ENCODE measurements at regions not wholly inside any gene's neighbourhood (a gene's known extent, or its start where the extent isn't known, plus 50 kb on each side); places are given as distances from the start of the nearest gene placed in this dataset.
"Not testable (repeated sequence)": the region's sequence is repeated elsewhere in the genome, so short reads cannot be mapped to it uniquely, and the experiment has no call there.

DNA sequence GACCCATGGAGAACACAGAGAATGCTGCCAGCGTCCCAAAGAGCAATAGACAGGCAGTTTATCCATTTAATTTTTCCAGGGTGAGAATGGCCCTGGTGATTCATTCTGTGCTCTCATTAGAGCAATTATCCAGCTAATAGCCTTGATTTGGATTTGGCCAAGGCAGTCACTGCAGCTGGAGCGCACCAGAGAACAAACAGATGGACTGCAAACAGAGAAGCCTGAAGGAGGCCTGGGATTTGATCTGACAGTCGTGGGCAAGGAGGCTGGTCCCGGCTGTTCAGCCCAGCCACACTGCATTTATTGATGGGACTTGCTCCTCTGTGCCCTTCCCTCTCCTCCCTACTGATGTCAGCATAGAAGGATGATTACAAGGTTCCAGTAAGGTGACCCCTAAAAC is 353.9 kb upstream of the C1orf174 start:
- H3K4me3 Mint-ChIP-seq = no peak overlapping the region
- intact Hi-C loops (cut with micrococcal nuclease) = no loop called here
- H3K27ac Mint-ChIP-seq = no peak overlapping the region
- peaks cover 3% of the 10 kb centered on the region for H3K27me3 Mint-ChIP-seq (ENCODE audit: insufficient read depth)
- DNase-seq (ENCODE audit: low spot score) = no peak
- H3K4me1 Mint-ChIP-seq (ENCODE audit: low read depth) = no peaks in the 10 kb centered on the region
- peaks cover 1% of the 10 kb centered on the region for H3K36me3 Mint-ChIP-seq (ENCODE audit: low read depth)
- peaks cover 28% of the 10 kb centered on the region for H3K9me3 Mint-ChIP-seq

GRCh38 chr1:4256351-4256750 is 356.3 kb upstream of the C1orf174 start:
- intact Hi-C loops (cut with micrococcal nuclease) = no loop called here
- no peak overlapping the region for H3K27ac Mint-ChIP-seq
- DNase-seq (ENCODE audit: low spot score) = no peak

DNA sequence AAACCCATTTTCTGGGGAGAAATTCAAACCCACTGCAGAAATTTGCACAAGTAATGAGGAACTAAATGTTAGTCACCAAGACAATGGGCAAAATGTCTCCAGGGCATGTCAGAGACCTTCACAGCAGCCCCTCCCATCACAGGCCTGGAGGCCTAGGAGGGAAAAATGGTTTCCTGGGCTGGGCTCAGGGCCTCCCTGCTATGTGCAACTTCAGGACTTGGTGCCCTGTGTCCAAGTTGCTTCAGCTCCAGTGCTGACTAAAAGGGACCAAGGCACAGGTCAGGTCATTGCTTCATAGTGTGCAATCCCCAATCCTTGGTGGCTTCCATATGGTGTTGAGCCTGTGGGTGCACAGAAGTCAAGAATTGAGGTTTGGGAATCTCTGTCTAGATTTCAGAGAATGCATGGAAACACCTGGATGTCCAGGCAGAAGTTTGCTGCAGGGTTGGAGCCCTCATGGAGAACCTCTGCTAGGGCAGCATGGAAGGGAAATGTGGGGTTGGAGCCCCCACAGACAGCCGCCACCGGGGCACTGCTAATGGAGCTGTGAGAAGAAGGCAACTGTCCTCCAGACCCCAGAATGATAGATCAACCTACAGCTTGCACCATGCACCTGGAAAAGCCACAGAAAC is 358.2 kb upstream of the C1orf174 start:
- not testable (repeated sequence) for H3K27me3 Mint-ChIP-seq (ENCODE audit: insufficient read depth)

More at GRCh38 chr1:4256351-4256750, 356.3 kb upstream of the C1orf174 start:
- Mint-ChIP-seq H3K27me3 (ENCODE audit: insufficient read depth) (peaks cover 3% of the 10 kb centered on the region), H3K36me3 (ENCODE audit: low read depth) (peaks cover 1% of the 10 kb centered on the region), H3K4me1 (ENCODE audit: low read depth) (no peaks in the 10 kb centered on the region), H3K9me3 (peaks cover 34% of the 10 kb centered on the region), H3K4me3 (no peak overlapping the region)

DNA sequence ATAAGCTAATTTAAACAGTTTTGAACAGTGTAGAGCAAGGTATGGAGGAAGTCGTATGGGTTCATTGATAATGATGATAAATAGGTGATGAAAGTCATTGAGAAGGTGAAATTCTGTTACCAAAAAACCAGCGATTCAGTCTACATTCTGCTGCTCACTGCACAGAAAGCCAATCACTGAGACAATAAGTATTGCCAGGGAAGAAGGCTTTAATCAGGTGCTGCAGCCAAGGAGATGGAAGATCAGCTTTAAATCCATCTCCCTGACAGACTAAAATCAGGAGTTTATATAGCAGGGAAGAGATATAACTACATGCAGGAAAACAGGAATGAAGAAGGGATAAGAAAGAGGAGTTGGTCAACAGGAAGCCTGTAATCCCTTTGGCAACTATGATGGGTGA is 361.3 kb upstream of the C1orf174 start:
- H3K27ac Mint-ChIP-seq = no peak overlapping the region

More for the DNA sequence above, 358.2 kb upstream of the C1orf174 start:
- peaks cover 34% of the 10 kb centered on the region for H3K9me3 Mint-ChIP-seq
- H3K4me3 Mint-ChIP-seq; DNase-seq (ENCODE audit: low spot score); H3K36me3 Mint-ChIP-seq (ENCODE audit: low read depth); H3K4me1 Mint-ChIP-seq (ENCODE audit: low read depth); H3K27ac Mint-ChIP-seq; intact Hi-C loops (cut with micrococcal nuclease): not testable (repeated sequence)

DNA sequence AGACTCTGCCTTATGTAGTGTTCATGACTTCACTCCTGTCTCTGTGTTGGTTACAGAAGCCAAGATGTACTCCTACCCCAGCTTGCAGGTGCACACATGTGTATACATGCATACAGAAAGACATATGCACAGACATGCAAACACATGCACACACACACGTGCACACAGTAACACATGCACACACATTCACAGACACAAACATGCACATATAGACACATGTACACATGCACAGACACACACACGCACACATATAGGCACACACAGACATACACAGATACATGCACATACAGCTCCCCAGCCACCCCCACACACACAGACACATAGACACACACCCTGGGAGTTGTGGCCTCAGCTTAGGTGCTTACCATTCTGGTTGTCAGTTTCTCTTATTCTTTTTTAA is 362.6 kb upstream of the C1orf174 start:
- intact Hi-C loops (cut with micrococcal nuclease) = no loop called here
- H3K27ac Mint-ChIP-seq = no peak overlapping the region
- H3K36me3 Mint-ChIP-seq (ENCODE audit: low read depth) = no peaks in the 10 kb centered on the region
- H3K4me1 Mint-ChIP-seq (ENCODE audit: low read depth) = no peaks in the 10 kb centered on the region
- peaks cover 3% of the 10 kb centered on the region for H3K27me3 Mint-ChIP-seq (ENCODE audit: insufficient read depth)
- no peak for DNase-seq (ENCODE audit: low spot score)
- no peak overlapping the region for H3K4me3 Mint-ChIP-seq
- H3K9me3 Mint-ChIP-seq = peaks cover 15% of the 10 kb centered on the region

More for the DNA sequence above, 361.3 kb upstream of the C1orf174 start:
- no peak for DNase-seq (ENCODE audit: low spot score)
- Mint-ChIP-seq H3K4me1 (ENCODE audit: low read depth) (no peaks in the 10 kb centered on the region), H3K4me3 (no peak overlapping the region), H3K27me3 (ENCODE audit: insufficient read depth) (peaks cover 3% of the 10 kb centered on the region), H3K36me3 (ENCODE audit: low read depth) (no peaks in the 10 kb centered on the region), H3K9me3 (peaks cover 28% of the 10 kb centered on the region)
- intact Hi-C loops (cut with micrococcal nuclease) = no loop called here

GRCh38 chr1:4263699-4264098 is 363.6 kb upstream of the C1orf174 start:
- Mint-ChIP-seq H3K27me3 (ENCODE audit: insufficient read depth) (peaks cover 3% of the 10 kb centered on the region), H3K4me1 (ENCODE audit: low read depth) (no peaks in the 10 kb centered on the region), H3K36me3 (ENCODE audit: low read depth) (no peaks in the 10 kb centered on the region), H3K9me3 (peaks cover 8% of the 10 kb centered on the region), H3K27ac (no peak overlapping the region), H3K4me3 (no peak overlapping the region)
- intact Hi-C loops (cut with micrococcal nuclease) = no loop called here
- no peak for DNase-seq (ENCODE audit: low spot score)

GRCh38 chr1:4265836-4266235 is 365.8 kb upstream of the C1orf174 start:
- Mint-ChIP-seq H3K9me3 (no peaks in the 10 kb centered on the region), H3K4me1 (ENCODE audit: low read depth) (no peaks in the 10 kb centered on the region), H3K27ac (no peak overlapping the region), H3K27me3 (ENCODE audit: insufficient read depth) (peaks cover 3% of the 10 kb centered on the region), H3K4me3 (no peak overlapping the region), H3K36me3 (ENCODE audit: low read depth) (no peaks in the 10 kb centered on the region)
- DNase-seq (ENCODE audit: low spot score) = no peak
- intact Hi-C loops (cut with micrococcal nuclease) = no loop called here

- no peak for DNase-seq (ENCODE audit: low spot score)
- no peaks in the 10 kb centered on the region for H3K36me3 Mint-ChIP-seq (ENCODE audit: low read depth)
- H3K4me3 Mint-ChIP-seq = no peak overlapping the region
- peaks cover 3% of the 10 kb centered on the region for H3K27me3 Mint-ChIP-seq (ENCODE audit: insufficient read depth)
- no peaks in the 10 kb centered on the region for H3K4me1 Mint-ChIP-seq (ENCODE audit: low read depth)
- no peak overlapping the region for H3K27ac Mint-ChIP-seq
- no peaks in the 10 kb centered on the region for H3K9me3 Mint-ChIP-seq
- intact Hi-C loops (cut with micrococcal nuclease) = no loop called here
Measured at GRCh38 chr1:4267381-4268261, 367.5 kb upstream of the C1orf174 start.

DNA sequence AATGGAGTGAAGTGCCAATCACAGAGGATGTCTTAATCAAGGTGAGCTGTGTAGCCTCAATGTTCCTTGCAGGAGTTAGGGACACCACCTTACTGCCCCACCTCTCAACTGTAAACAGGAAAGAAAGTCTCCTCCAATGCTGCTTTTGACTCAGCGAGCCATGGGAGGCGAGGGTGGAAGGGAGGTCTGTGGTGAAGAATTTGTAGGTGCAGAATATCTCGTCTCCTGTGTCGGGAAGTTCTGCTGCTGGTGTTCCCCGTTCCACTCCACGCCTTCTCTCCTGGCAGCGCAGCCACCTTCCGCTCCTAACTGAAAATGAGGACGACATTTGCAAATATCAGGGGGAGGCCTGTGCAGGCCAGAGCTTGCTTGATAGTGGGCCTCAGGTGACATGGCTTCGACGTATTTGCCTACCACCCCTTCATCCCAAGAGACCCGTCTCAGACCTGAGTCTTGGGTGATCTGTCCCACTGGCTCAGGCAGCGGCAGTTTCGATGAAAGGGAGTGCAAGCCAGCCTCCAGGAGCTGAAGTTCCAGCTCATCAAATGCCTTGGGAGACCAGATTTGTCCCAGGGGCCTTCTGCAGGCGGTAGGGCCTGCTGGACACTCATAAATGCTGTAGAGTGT is 368.3 kb upstream of the C1orf174 start:
- Mint-ChIP-seq H3K36me3 (ENCODE audit: low read depth) (no peaks in the 10 kb centered on the region), H3K4me1 (ENCODE audit: low read depth) (no peaks in the 10 kb centered on the region), H3K27ac (no peak overlapping the region), H3K27me3 (ENCODE audit: insufficient read depth) (peaks cover 7% of the 10 kb centered on the region), H3K9me3 (no peaks in the 10 kb centered on the region), H3K4me3 (no peak overlapping the region)
- DNase-seq (ENCODE audit: low spot score) = no peak
- intact Hi-C loops (cut with micrococcal nuclease) = no loop called here

DNA sequence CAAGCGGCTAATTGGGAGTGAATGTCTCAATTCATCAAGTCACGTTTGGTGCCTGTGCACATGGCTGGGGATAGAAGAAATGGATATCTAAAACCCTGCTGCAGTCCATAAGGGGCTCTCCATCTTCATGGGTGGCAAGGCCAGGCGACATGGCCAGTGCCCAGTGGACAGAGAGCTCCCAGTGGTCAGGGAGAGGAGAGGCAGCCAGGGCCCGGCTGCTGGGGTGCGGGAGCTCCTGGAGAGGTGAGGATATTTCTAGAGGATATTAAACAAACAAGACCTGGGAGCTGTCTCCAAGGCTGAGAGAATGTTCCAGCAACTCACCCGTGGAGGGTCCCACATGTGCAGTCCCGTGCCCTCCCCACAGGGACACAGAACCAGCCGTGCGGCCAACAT is 368.8 kb upstream of the C1orf174 start:
- DNase-seq (ENCODE audit: low spot score) = no peak
- H3K9me3 Mint-ChIP-seq = no peaks in the 10 kb centered on the region
- H3K36me3 Mint-ChIP-seq (ENCODE audit: low read depth) = no peaks in the 10 kb centered on the region
- H3K4me3 Mint-ChIP-seq = no peak overlapping the region
- H3K27me3 Mint-ChIP-seq (ENCODE audit: insufficient read depth) = peaks cover 7% of the 10 kb centered on the region
- H3K4me1 Mint-ChIP-seq (ENCODE audit: low read depth) = no peaks in the 10 kb centered on the region
- H3K27ac Mint-ChIP-seq = no peak overlapping the region
- intact Hi-C loops (cut with micrococcal nuclease) = no loop called here

- DNase-seq (ENCODE audit: low spot score) = no peak
- Mint-ChIP-seq H3K9me3 (no peaks in the 10 kb centered on the region), H3K27me3 (ENCODE audit: insufficient read depth) (peaks cover 7% of the 10 kb centered on the region), H3K27ac (no peak overlapping the region), H3K4me3 (no peak overlapping the region), H3K4me1 (ENCODE audit: low read depth) (no peaks in the 10 kb centered on the region), H3K36me3 (ENCODE audit: low read depth) (no peaks in the 10 kb centered on the region)
- intact Hi-C loops (cut with micrococcal nuclease) = no loop called here
Measured at GRCh38 chr1:4269330-4269729, 369.3 kb upstream of the C1orf174 start.

DNA sequence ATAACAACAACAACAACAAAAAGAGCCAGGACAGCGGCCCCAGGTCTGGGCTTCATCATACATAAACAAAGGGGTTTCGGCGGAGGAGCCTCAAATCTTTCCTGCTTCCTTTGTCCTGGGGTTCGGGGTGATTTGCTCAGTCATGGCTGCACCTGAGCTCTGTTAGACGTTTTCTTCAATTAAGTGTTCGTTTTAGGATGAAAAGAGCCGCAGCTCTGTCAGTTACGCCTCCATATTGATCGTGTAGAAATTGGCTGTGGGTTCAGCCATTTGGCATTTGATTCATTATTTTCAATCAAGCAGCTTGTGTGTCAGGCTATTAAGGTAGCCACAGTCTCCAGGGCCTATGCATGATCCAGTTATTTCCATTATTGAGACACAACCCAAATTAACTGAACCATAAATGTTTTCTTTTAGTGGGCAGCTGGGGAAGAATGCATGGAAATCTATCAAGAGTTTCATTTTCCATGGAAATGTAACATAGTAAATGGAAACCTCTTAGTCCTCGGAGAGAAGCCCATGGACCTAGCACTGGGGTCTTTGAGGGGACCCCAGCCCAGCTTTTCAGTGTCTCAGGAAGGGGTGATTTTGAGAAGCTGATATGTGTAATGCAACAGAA is 370.0 kb upstream of the C1orf174 start:
- Mint-ChIP-seq H3K9me3 (no peaks in the 10 kb centered on the region), H3K4me1 (ENCODE audit: low read depth) (no peaks in the 10 kb centered on the region), H3K27me3 (ENCODE audit: insufficient read depth) (peaks cover 9% of the 10 kb centered on the region), H3K4me3 (no peak overlapping the region), H3K36me3 (ENCODE audit: low read depth) (no peaks in the 10 kb centered on the region), H3K27ac (no peak overlapping the region)
- intact Hi-C loops (cut with micrococcal nuclease) = no loop called here
- no peak for DNase-seq (ENCODE audit: low spot score)

All from activated T-helper 1 cell treated with anti-CD3 and anti-CD28 coated beads, Interleukin-12 subunit alpha, Interleukin-12 subunit beta, Interleukin-2, Interleukin-4 antibody, amounts not matched to agents 30 ng/mL and 10 ng/mL and 1 ng/mL, durations not matched to agents 14 hours and 24 hours and 36 hours (primary cell).